Stimulated activated CD4-positive, alpha-beta T cell treated with anti-CD3 and anti-CD28 coated beads, Interleukin-4, amount 100 ng/mL, for 48 hours (primary cell): ENCODE measurements at regions not wholly inside any gene's neighbourhood (a gene's known extent, or its start where the extent isn't known, plus 50 kb on each side); places are given as distances from the start of the nearest gene placed in this dataset.
"Not testable (repeated sequence)": the region's sequence is repeated elsewhere in the genome, so short reads cannot be mapped to it uniquely, and the experiment has no call there.

Experiments
- DNase-seq, 2 donors: peaks; one replicate each; pipeline ENCODE4 v3.0.0-alpha.2; 2020; ENCODE audit warnings: low read depth in 2 of 2

DNA sequence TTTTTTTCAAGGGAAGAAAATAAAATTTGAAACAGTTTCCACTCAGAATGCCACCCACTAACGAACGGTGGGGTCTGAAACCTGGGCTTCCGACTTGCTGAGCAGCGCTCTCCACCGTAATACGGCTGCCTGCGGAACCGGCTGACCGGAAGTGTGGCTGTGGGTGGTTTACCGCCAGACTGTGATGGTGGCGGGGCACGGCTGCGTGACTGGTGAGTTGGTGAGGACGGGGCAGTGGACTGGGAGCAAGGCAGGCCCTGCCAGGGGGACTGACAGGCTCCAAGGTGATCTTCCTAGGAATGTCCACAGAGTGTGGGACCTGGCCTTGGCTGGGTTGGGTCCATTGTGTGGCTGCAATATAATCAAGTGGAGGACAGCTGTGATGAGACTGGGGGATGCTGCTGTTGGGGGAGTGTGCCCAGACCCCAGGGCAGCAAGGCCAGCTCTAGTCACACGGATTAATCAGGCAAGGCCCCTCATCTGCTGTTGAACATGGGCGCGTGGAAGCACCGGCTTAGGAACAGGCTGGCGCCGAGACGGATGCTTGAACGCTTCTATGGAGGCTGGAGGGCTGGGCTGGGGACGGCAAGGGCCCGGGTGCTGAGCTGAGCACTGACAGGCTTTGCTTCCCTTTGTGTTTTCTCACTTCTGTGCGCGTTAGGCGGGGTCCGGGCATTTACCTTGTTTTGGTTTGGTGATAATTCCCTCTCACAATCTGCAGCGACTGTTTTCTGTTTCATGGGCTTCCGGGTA, 357.7 kb upstream of the SPRED2 start:
- no peak for DNase-seq

- DNase-seq = no peak
Measured at GRCh38 chr2:65788556-65788955, 356.2 kb upstream of the SPRED2 start.

DNA sequence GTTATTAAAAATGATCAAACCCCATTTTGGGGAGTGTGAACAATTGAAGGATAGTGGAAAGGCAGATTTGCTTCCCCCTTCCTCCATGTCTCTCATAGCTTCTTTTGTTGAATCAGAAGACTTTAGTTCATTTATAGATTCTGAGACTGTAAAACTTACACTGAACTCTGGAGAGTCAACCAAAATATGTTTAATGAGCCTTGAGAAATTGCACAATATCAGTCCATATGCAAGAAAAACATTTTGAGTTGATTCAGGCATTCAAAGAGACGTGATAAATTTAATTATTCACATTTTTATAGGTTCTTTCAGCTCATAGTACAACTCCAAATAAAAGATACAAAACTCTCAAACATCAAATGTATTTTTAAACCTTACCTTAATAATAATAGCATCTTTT, 354.4 kb upstream of the SPRED2 start:
- DNase-seq = no peak

DNA sequence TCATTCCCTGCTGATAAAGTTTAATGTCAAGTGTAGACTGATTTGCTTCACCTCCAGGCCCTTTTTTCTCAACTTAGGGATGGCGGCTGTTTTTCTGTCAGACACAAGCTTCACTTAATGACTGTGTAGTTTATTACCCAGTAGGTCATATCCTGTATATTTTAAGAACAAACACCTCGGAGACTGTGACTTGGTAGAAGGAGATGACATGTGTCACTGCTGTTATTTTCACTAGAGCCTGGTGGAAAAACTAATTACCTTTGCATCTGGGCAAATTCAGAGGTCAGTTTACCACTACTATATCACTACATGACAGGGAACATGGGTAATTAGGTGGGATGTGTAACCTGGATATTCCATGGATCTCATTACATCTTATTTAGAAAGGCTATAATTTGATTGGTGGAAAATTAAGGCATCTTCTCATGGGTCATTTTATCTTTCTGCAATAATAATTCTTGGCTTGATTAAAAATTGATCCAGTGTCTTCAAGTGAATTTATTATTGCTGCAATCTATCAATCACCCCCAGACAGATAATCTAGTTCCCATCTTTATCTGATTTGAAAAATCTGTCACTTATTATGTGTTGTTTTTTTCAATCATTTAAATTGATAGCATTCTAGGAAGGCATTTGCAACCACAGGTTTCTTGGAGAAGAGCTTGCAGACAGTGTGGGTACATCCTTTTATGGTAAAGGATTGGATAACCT, 353.8 kb upstream of the SPRED2 start:
- no peak for DNase-seq

DNA sequence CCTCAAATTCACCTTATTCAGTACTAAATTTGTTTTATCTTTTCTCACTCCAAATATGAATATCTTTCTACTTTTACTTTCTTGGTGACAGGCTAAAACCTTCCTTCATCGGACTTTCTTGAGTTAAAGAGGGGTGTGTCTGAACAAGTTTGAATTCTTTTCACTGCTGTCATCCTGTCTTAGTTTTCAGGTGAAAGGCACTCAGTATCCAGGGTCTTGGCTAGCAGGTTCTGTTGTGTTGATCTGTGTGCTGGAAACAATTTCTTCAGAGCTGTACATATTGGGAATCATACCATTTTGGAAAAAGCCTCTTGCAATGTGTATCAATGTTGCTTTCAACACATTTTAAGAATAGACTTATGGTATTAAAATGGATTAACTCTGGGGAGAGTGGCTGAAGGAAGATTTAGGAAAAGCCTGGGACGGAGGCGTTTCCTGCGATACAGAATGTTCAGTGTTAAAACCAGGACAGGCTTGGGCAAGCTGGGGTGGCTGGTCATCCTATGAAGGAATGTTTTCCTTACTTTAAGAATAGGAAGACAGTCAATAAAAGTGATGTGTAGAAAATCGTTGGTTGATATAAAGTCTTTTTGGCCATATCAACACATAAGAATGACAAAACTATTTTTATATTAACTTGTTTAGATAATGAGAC, 350.7 kb upstream of the SPRED2 start:
- DNase-seq = no peak

DNA sequence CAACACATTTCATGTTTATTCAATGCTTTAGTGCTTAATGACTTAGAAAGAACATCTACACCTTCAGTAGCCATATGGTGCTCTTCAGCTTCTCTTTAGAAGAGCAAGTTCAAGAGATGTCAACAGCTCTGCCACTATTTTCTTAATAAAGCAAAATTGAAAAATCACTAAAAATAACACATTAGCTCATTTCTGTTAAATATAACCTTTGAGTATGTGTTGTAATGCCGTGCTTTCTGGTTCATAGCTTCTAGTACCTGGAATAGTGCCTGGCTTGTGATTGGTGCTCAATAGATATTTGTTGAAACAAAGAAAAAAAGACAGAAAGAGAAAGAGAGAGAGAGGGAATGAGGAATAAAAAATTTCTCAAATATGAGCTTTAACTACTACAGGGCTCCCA, 349.8 kb upstream of the SPRED2 start:
- no peak for DNase-seq

DNA sequence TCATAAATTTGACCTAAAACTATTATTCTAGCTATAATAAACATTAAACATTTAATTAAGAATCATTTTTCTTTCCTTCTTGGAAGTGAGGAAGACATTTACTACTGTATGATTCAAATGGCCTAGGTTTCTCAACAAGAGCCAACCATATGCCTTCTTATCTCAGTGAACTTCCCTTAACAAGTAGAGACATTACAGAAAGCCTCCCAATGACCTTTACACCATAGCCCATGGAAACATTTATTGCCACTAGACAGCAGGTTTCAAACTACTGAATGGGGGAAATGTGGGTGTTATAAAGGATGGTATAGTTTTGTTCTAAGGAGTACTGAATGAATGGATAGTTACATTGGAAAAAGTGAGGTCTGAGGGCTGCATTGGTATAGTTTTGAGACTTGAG, 349.4 kb upstream of the SPRED2 start:
- DNase-seq = no peak

DNA sequence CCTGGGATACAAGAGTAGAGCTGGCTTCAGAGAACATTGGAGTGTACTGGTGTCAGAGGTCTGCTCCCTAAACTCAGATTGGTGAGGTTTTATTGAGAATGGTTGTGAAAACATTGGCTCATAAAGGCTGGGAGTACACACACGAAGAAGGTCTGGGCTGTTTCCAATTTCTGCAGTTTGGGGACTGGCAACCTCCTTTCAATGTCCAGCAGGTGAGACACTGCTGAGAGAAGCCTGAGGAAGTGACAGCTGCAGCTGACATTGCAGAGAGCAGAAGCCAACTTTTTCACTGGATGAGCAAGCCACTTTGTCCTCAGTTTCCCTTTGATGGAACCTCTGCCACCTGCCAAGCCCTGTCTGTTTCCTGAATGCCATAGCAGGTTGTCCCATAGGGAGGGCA, 346.6 kb upstream of the SPRED2 start:
- no peak for DNase-seq

GRCh38 chr2:65778137-65778536, 345.7 kb upstream of the SPRED2 start:
- no peak for DNase-seq

DNA sequence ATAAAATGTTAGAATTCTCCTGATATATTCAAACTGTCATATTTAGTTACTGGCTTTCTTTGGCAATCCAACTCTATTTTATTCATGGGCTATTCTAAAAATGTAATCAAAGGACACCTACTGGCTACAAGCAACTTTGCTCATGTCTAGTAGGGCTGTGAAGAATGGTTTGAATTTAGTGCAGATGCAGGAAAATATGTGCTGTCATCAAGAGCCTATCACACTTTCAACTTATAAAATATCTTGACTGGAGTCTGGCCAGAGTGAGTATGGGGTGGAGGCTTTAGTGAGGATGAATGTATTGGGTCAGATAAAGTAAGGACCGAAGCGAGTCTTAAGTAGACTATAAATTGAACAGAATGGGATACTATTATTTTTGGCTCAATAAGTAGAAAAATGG, 343.4 kb upstream of the SPRED2 start:
- no peak for DNase-seq

GRCh38 chr2:65767946-65768345, 335.5 kb upstream of the SPRED2 start:
- DNase-seq = no peak

DNA sequence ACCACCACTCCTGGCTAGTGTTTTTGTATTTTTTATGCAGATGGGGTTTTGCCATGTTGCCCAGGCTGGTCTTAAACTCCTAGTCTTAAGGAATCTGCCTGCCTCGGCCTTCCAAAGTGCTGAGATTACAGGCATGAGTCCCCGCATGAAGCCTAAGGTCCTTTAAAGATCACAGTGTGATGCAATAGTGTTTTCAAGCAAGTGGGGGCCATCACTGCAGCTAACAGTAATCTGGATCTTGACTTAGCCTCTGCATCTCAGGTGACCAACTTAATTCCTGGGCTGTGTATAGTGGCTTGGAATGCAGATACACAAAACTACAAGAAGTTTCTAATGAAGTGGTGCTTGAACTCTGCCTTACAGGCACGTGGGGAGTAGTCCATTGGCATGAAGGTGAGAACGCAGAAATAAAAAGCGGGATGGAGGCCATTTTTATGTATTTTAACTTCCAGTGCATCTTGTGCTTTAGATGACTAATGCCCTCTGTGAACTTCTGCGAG, 334.4 kb upstream of the SPRED2 start:
- DNase-seq = no peak

DNA sequence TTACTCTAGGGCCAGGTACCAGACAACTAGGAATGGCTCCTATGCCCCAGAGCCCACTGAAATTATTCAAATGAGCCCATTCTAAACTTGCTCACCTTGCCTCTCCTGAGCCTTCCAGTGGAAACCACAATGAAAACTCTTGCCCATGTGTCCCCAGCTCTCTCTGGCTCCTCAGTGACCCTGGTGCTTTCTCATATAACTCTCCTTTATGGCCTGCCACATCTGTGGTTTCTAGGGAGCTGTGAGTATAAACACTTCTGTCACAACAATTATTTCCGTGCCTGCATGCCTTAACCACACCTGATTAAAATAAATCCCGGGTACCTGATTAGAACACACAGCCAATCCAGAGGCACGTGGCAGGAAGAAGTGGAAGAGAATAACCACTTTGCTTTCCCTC, 333.0 kb upstream of the SPRED2 start:
- no peak for DNase-seq

DNA sequence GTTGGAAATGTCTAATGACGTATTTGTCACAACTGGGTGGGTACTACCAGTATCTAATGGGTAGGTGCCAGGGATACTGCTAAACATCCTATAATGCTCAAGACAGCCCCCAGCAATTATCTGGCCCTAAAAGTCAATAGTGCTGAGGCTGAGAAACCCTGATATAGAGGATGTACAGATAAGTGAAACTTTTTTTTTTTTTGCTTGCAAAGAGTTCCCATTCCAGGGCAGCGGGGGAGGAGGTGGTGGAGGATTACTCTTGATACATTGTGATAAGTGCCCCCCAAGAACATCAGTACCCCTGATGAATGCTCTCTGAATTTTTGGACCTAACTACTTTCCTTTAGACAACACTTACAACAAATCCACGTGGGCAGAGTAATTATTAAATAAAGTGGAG, 329.7 kb upstream of the SPRED2 start:
- DNase-seq = no peak

DNA sequence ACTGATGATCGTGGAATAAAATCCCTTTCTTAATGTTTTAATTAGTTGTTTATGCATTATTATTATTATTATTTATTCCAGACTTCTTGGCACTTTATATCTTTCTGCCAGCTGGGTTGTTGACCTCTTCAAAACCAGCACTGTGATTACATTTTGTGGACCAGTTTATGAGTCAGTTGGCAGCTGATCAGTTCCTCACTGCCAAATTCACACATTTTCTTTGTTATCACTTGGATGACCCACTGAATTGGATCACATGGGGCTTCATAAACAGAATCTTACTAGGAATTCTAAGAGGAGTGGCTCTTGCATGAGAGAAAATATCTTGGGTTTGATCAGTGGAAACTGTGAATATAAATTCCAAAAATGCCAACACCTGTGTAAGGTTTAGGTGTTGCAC, 321.8 kb upstream of the SPRED2 start:
- DNase-seq = no peak

DNA sequence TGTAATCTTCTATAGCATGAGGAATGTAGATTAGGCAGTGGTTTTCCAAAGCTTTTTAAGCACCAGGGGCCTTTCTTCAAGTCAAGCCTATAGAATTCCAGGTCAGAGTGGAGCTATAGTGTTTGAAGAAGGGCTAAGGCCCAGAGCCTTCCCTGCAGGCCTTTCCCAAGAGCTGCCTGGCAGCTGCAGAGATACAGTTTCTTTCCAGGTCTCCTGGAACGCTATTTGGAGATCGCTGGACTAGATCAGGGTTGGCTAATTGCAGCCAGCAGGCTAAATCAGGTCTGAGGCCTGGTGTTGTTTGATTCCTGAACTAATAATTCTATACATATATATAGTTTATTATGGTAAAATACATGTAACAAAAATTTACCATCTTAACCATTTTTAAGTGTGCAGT, 319.0 kb upstream of the SPRED2 start:
- no peak for DNase-seq

- no peak for DNase-seq
Measured at GRCh38 chr2:65749545-65749944, 317.1 kb upstream of the SPRED2 start.

- not testable (repeated sequence) for DNase-seq
Measured at GRCh38 chr2:65747875-65748274, 315.5 kb upstream of the SPRED2 start.

DNA sequence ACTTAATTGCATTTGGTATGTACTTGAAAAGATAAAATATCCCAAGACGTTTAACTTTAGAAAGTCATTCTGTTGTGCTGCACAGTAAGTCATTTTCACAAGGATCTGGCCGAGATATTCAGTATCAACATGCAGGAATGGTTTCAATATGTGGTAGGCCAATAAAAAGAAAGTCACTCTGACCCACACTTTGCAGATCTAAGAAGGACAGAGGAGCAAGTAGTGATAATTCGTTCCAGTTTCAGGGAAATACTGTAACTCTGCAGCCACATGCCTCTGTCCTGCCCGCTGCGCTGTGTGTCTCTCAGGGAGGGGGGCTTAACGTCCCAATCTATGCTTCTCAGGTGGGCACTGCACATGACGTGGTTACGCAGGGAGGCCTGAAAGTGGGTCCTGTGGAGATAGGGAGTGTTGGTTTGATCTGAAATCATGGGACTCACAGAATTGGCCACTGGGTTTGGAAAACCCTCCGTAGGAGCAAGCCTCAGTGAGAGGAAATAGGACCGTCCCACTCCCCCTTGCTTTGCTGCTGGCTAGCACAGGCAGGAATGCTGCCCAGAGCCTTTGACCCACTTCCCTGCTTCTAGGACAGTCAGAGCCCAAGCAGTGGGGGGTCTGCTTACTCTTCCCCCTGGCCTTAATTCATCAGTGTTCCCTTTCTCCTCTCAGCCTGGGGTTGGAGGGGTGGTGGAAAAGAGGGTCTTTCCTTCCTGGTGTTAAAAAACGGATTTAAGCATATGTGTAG, 314.7 kb upstream of the SPRED2 start:
- DNase-seq = no peak

- DNase-seq = no peak
Measured at GRCh38 chr2:65744477-65745200, 312.2 kb upstream of the SPRED2 start.

- DNase-seq = no peak
Measured at GRCh38 chr2:65742977-65743376, 310.6 kb upstream of the SPRED2 start.
